ENCODE measurements at regions not wholly inside any gene's neighbourhood (a gene's known extent, or its start where the extent isn't known, plus 50 kb on each side); places are given as distances from the start of the nearest gene placed in this dataset.

DNA sequence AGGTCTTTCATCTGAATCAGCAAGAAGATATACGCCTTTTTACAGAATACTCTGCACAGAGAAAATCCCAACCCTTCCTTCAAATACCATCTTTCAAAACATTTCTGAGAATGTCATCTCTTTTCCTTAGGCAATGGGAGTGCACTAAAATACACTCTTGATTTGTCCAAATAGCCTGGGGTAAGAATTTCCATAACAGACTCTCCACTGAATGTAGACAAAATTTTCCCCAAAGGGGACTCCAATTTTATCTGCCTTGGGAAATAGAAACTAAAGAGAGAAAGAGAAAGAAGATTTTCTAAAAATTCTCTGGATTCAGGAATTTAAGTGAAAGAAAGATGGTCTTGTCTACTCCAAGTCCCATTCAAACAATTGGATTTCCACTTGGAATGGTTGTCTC, 394.5 kb upstream of the CHAC2 start:
- TF ChIP-seq, protein P1, sequence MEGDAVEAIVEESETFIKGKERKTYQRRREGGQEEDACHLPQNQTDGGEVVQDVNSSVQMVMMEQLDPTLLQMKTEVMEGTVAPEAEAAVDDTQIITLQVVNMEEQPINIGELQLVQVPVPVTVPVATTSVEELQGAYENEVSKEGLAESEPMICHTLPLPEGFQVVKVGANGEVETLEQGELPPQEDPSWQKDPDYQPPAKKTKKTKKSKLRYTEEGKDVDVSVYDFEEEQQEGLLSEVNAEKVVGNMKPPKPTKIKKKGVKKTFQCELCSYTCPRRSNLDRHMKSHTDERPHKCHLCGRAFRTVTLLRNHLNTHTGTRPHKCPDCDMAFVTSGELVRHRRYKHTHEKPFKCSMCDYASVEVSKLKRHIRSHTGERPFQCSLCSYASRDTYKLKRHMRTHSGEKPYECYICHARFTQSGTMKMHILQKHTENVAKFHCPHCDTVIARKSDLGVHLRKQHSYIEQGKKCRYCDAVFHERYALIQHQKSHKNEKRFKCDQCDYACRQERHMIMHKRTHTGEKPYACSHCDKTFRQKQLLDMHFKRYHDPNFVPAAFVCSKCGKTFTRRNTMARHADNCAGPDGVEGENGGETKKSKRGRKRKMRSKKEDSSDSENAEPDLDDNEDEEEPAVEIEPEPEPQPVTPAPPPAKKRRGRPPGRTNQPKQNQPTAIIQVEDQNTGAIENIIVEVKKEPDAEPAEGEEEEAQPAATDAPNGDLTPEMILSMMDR (IDR thresholded peaks at IDR 0.05; ENCODE audit: poor library complexity) = no peak
- TF ChIP-seq EZH2 (IDR thresholded peaks at IDR 0.05; ENCODE audit: borderline replicate concordance) = no peak
